ENCODE measurements at regions not wholly inside any gene's neighbourhood (a gene's known extent, or its start where the extent isn't known, plus 50 kb on each side); places are given as distances from the start of the nearest gene placed in this dataset.

DNA sequence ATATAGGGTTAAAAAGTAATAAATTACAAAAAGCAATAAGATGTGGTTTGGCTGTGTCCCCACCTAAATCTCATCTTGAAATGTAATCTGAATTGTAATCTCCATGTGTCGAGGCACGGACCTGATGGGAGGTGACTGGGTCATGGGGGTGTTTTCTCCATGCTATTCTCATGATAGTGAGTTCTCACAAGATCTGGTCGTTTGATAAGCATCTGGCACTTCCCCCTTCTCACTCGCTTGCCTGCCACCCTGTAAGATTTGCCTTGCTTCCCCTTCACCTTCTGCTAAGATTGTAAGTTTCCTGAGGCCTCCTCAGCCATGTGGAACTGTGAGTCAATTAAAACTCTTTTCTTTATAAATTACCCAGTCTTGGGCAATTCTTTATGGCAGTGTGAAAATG, 577.4 kb downstream of the TBC1D4 start:
- Histone ChIP-seq H3K27ac (no peak overlapping the region), H3K4me3 (no peak overlapping the region)

DNA sequence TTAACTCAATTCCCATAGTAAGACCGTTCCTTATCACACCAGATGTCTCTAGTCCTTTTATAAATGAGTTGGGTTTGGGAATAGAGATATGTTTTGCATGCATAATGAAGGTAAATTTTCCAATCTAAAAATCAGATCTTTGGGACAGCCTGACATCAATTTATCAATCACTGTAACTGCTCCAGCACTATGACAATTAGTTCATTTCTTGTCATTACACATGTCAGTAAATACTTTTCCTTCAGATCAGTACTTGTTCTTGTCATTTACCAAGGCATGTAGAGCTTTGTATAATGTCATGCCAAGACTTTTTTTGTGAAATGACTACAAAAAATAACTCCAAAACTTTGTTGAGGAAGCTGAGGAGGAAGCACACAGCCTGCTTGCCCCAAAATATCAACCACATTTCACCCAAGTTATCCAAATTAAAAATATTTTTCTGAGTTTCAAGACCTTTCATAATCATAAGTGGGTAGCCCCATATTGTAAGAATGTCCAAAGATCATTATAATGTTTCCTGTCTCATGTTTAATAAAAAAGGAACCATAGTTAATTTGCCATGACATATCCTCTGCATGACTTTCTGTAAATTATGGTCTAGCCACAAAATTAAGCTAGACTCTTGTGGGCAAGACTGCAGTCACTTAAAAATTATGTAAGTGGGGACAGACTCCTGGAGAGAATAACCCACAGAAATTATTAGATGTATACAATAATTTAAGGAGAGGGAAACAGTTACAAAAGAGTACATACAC, 586.8 kb downstream of the TBC1D4 start:
- H3K4me3 ChIP-seq: no peak overlapping the region
- no peak overlapping the region for H3K27ac ChIP-seq

DNA sequence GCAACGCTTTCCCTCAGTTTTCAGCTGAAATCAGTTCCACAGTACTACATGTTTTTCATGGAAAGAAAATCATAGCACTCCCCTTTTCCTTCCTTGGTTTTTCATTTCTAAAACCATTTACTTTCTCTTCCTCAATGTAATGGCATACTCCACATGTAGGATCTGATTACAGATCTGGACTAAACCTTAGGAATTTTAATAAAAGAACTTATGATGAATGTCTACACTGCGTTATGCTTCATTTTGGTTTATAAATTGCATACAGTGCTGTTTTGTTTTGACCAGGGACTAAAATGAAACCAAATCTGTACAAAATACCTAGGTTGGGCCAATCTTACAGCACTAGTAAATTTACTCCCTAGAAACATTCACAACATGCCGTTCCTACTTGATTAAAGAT, 589.9 kb downstream of the TBC1D4 start:
- no peak overlapping the region for H3K27ac ChIP-seq

DNA sequence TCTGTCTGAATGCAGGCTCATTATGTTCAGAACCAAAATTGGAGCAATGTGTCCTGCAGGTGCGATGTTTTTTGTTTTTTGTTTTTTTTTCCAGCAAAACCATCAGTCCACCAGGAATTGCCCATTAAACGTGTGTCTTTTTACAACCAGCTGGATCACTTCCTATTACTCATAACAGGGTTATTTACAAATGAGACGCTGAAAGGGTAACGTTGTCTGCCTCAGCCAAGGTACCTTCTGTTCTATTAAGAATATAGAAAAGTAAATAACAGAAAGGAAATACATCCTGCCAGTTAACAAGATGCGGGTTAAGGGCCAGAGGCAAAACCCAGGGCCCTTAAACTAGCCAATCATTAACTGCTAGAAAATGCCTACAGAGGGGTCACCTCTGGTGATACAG, 590.4 kb downstream of the TBC1D4 start:
- no peak overlapping the region for H3K4me3 ChIP-seq

More for the DNA sequence above, 589.9 kb downstream of the TBC1D4 start:
- no peak overlapping the region for H3K4me3 ChIP-seq

DNA sequence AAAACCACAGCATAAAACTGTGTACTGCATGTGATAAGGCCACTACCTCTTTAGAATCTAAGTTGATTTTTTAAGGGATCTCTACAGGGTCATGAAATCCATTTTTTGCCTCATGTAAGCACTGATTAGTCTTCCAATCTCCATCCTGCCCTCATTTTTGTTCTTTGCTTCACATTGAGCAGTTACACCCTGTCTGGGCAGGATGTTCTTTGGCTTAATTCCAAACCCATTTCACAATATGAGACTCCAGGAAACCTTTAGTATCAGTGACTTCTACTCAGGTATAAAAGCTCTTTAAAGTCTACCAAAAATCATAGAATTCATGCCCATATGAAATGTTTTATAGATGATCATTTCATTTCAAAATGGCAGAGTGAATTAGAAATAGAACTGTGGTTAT, 592.6 kb downstream of the TBC1D4 start:
- Histone ChIP-seq H3K27ac (no peak overlapping the region), H3K4me3 (no peak overlapping the region)

More for the DNA sequence above, 590.4 kb downstream of the TBC1D4 start:
- H3K27ac ChIP-seq: no peak overlapping the region

DNA sequence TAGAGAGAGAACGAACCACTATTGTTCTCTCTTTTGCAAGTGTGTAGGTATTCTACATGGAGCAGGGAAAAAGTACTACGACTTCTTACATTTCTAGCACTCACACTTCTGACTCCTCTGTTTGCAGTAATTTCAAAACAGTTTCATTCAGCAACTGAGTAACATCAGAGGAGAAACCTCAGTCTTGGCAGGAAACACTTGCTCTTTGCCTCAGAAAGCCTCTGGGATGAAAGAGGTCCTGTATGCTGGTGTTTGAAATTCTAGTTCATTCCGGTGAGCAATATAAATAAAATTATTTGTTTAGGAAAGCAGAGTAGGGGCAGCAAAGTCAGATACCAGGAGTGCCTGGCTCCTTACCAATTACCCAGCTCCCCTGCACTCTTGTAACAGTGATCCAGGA, 595.5 kb downstream of the TBC1D4 start:
- Histone ChIP-seq H3K4me3 (no peak overlapping the region), H3K27ac (no peak overlapping the region)

DNA sequence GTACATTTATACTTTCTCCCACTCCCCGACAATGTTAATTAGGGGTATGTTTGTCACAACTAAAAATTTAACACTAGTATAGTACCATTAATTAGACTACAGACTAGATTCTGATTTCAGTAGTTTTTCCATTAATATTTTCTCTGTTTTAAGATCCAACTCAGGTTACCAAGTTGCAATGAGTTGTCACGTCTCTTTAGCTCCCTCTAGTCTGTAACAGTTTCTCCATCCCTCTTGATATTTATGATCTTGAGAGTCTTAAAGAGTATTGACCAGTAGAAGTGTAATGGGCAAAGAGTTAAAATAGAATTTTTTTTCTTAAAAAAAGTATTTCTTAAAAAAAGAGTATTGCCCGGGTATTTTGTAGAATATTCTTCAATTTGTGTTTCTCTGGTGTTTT, 598.1 kb downstream of the TBC1D4 start:
- Histone ChIP-seq H3K27ac (no peak overlapping the region), H3K4me3 (no peak overlapping the region)

DNA sequence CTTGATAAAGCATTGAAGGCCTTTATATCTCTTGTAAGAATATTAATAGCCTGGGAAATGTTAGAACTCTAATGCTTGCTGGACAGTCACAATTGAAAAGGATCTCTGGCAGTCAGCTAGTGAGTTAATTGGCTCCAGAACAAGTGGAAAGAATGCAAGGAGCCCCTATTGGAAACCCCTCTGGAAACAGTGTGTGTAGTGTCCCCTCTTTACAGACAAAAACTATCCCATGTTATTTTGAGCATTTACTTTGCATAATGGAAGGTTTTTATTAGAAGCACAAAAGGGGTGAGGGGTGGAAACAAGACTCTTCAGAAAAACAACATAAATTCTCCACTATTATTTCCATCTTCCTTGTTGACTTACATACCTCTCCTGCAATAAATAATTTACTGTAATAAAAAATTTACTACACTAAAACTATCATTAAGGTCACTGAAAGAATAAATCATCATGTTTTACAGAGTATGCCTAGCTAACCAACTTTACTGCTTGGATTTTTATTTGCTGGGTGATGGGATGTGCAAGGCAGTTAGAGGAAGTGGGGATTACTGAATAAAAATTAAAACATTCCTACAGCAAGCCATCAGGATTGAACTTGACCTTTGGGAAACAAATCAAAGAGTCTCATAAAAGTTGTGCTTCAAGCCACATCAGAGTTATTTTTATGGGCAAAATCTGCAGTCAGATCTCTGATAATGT, 610.4 kb downstream of the TBC1D4 start:
- Histone ChIP-seq H3K4me3 (no peak overlapping the region), H3K27ac (no peak overlapping the region)

DNA sequence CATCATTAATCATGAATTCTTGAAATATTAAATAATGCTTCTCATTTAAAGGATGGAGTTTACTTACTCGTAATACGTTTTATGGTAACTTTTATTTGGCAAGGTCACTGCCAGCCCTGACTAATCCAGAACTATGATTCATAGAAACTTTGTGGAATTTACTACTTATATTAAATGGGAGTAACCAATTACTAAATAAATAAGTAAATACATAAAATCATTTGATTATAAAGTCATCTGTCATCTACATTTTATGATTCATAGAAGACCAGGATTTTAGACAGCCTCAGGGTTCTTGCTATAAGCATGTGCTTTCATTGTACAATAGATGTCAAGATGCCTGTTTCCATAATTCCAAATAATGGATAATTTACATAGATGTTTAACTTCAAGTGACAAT, 611.1 kb downstream of the TBC1D4 start:
- H3K27ac ChIP-seq: no peak overlapping the region
- H3K4me3 ChIP-seq: no peak overlapping the region

DNA sequence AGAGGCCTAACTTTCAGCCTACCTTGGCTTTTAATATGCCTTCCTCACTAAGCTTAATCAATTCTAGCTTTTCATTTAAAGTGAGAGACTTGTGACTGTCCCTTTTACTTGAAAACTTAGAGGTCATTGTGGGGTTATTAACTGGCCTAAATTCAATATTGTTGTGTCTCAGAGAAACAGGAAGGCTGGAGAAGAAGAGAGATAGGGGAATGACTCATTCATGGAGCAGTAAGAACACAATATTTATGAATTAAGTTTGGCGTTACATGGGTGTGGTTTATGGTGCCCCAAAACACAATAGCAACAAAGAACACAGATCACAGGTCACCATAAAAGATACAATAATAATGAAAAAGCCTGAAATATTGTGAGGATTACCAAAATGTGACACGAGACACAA, 612.1 kb downstream of the TBC1D4 start:
- H3K4me3 ChIP-seq: no peak overlapping the region
- no peak overlapping the region for H3K27ac ChIP-seq

DNA sequence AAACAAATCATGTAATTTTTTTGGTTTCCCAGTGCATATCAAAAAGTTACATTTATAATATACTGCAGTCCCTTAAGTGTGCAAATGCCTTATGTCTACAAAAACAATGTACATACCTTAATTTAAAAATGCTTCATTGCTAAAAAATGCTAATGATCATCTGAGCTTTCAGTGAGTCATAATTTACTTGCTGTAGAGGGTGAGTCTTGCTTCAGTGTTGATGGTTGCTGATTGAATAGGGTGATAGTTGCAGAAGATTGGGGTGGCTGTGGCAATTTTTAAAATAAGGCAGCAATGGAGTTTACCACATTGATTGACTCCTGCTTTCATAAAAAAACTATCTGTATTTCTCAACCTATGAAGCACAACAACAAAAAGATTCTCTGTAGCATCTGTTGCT, 613.9 kb downstream of the TBC1D4 start:
- Histone ChIP-seq H3K27ac (no peak overlapping the region), H3K4me3 (no peak overlapping the region)

DNA sequence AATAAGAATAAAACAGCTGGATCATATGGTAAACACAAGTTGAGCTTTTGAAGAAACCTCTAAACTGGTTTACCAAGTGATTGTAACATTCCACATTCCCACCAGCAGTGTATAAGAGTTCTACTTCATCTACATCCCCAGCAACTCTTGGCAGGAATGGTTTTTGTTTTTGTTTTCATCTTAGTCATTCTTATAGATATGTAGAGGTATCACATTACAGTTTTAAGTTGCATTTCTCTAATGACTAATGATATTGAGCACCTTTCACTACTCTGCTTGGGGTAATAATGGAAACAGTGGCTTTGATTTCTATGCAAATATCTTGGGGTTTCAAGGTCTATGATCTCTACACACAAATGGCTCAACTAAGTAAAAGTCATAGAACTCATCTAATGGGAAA, 614.5 kb downstream of the TBC1D4 start:
- Histone ChIP-seq H3K4me3 (no peak overlapping the region), H3K27ac (no peak overlapping the region)

DNA sequence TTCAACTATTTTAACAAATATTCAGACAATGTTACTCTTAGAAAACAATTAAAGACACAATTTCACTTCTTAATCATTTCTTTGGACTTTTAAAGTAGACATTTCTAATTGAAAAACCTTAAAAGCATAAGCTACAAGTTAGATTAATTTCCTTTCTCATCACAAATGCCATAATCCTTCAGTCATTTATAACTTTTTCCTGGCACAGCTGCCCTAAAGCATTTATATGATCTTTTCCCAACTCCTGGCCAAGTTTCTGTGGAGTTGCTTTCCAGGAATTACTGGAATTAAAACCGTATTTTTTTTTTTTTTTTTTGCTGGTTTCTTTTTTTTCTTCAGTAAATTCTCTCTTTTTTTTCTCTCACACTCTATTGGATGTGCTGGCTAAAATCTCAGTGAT, 615.9 kb downstream of the TBC1D4 start:
- Histone ChIP-seq H3K4me3 (no peak overlapping the region), H3K27ac (no peak overlapping the region)

DNA sequence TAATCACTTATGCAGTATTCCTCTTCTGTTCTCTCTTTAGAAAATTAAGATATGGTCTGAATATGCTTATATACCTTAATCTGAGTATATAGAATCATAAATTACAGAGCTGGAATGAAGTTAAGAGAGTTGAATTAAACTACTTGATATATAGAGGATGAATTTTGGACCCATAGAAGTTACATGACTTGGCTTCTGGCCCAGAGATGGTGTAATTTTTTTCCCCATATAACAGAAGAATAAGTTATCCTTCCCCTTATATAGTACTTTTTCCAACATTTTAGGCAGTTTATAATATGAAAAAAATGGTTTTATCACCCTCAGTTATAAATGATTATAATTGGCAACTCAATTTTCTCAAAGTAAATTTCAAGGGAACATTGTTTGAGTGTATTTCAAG, 616.3 kb downstream of the TBC1D4 start:
- no peak overlapping the region for H3K27ac ChIP-seq
- H3K4me3 ChIP-seq: no peak overlapping the region

DNA sequence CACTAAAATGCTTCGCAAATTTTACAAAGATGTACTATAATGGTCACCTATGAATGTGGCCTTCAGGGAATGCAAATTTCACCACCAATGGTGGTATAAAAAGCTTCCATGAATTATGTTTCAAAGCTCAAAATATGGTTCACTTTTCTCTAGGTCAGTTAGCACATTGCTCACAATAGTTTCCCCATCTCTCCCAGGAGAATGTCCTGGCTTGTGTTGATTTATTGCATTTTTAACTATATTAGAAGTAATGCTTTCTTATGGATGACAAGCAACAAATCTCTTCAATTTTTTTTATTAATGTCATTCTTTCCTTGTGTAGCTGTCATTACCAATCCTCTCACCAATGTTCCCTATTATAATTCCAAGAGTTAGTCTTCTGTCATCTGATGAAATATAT, 621.2 kb downstream of the TBC1D4 start:
- Histone ChIP-seq H3K4me3 (no peak overlapping the region), H3K27ac (no peak overlapping the region)

DNA sequence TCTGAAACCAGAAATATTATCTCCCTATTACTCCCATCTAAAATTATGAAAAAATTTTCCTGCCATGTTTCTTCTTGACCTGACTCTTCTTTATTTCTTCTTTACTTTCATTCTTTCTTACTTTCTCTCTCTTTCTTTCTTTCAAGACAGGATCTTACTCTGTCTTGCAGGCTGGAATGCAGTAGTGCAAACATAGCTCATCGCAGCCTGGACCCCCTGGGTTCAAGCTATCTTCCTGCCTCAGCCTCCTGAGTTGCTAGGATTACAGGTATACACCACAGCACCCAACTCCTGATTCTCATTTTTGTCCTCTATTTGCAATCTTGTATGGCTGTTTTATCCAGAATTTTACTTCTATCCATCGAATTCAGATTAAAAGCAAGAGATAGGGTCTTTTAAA, 631.1 kb downstream of the TBC1D4 start:
- H3K4me3 ChIP-seq: no peak overlapping the region

DNA sequence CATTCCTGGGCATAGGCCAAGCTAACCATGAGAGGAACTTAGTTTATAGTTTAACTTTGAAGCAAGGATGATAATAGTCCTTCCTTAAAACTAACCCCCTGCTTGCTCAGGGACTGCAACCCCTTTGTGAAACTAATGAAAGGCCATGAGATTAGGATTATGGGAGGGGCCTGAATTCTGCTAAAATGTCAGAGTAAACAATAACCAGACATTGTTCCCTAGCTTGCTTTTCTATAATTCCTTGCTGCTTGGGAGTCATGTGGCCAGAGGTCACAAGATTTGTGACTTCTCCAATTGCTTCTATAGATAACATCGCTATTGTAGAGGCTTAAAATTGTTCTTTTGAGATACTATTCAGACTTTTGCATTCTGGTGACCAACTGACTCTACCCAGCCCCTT, 634.0 kb downstream of the TBC1D4 start:
- Histone ChIP-seq H3K4me3 (no peak overlapping the region), H3K27ac (no peak overlapping the region)

More for the DNA sequence above, 631.1 kb downstream of the TBC1D4 start:
- H3K27ac ChIP-seq: no peak overlapping the region

DNA sequence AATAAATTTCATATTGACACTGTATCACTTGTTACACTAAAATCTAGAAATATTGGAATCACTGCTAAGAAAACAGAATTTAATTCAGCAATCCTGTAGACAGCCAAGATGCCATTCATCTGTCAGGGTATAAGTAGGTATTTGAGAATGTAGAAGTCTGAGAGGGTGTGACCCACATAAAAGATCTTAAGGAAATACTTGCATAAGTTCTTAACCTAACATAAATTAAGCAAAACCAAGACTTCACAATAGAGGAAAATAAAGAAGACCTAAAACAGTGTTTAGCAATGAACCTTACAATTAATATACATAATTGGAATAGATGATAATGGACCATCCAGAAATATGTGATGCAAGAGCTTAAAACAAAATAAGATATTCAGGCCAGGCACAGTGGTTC, 636.2 kb downstream of the TBC1D4 start:
- Histone ChIP-seq H3K27ac (no peak overlapping the region), H3K4me3 (no peak overlapping the region)

DNA sequence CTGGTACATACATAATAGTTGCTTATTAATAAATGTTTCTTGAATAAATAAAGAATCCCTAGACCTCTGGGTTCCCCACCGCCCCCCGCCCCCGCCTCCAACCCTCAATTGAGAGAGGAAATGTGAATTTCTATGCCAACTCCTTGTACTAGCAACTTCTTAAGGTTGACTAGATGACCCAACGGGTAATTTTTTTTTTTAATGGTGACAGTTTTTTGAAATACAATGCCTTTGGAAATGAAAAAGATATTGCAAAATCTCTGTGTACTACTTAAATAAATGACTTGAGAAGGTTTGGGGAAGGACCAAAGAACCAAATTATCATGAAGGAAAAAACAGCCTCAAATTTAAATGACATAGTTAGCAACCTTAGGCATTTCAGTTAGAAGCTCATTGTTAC, 640.3 kb downstream of the TBC1D4 start:
- Histone ChIP-seq H3K27ac (no peak overlapping the region), H3K4me3 (no peak overlapping the region)

DNA sequence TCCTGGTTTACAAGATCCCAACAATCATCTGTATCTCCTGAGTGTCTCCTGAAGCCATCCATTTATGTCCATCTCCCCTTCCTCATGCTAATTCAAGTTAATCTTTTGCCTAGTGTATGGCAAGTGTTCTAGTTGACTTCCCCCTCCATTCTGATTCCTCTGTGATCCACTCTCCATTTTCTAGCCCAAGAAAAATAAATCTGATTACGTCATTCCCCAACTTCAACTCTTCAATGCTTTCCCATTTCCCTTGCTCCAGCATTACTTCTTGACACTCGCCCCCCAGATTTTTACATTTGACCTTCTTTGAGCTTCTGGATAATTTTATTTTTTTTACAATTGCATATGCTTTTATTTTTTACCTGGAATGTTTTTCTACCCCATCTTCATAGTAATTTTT, 640.8 kb downstream of the TBC1D4 start:
- Histone ChIP-seq H3K27ac (no peak overlapping the region), H3K4me3 (no peak overlapping the region)

DNA sequence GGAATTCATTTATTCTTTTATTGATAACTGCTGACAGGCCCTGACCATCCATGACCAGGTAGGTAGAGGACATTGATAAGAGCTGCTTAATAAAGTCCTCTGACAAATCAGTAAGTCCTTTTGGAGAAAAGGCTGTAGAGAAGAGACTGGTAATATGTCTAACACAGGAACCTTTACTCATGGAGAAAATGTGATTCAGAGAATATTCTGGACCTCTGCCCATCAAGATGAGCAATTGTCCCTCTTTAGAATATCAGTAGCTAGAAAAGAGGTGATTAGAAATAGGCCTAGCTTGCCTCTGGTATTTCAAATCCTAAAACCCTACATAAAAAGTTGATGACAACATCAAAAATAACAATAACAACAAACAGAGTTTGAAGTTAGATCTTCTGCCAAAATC, 642.3 kb downstream of the TBC1D4 start:
- H3K27ac ChIP-seq: no peak overlapping the region
- no peak overlapping the region for H3K4me3 ChIP-seq

DNA sequence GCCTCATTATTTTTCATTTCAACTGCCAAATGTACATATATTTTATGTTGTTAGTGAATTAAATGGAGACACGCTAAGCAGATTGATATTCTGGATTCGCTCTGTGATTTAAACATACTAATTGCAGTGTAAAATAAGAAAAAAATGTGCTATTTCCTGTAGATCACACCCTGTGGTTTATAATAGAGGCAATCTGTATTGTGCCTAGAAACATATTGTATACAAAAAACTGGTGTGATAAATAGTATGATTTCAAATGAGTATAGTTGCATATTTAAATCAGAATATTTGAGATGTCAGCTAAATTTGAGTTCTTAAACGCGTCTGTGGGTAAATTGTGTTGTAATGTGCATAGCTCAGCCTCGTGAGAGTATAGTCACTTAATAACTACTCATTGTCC, 643.9 kb downstream of the TBC1D4 start:
- no peak overlapping the region for H3K27ac ChIP-seq
- no peak overlapping the region for H3K4me3 ChIP-seq

Data from skin epidermis (tissue), 12 donors.